Heart right ventricle (tissue), 16 donors: ENCODE measurements at regions not wholly inside any gene's neighbourhood (a gene's known extent, or its start where the extent isn't known, plus 50 kb on each side); places are given as distances from the start of the nearest gene placed in this dataset.
A peak's percentile ranks its signal among the peaks of the same experiment; 100 is the strongest.

Source experiments
- ATAC-seq, 8 donors: fragments of 200-7000 bp; cut with Tn5 transposase; one replicate each; pipeline ENCODE4 v1.9.1; 2020; ENCODE audit warnings: mild to moderate bottlenecking in 8 of 8, moderate library complexity in 8 of 8, moderate number of reproducible peaks in 1 of 8
- DNase-seq, 2 donors: peaks; one replicate each; pipeline ENCODE4 v3.0.0-alpha.2; 2020
- H3K27ac ChIP-seq, 10 donors: fragments of 200-600 bp; sonication (generic) in 2 of 10; one replicate each; pipeline versions ENCODE4 v1.5.0 to v1.8.0; 2020 to 2022; ENCODE audit warnings: mild to moderate bottlenecking in 3 of 10
- H3K27me3 ChIP-seq, 7 donors: fragments of 200-600 bp; one replicate each; pipeline ENCODE4 v1.8.0; 2021 to 2022; ENCODE audit warnings: mild to moderate bottlenecking in 2 of 7
- H3K36me3 ChIP-seq, 9 donors: fragments of 200-600 bp; sonication (generic) in 1 of 9; one replicate each; pipeline versions ENCODE4 v1.5.0 to v1.8.0; 2020 to 2022; ENCODE audit warnings: mild to moderate bottlenecking in 2 of 9
- H3K4me1 ChIP-seq, 9 donors: fragments of 200-600 bp; sonication (generic) in 1 of 9; one replicate each; pipeline versions ENCODE4 v1.5.0 to v1.8.0; 2020 to 2022; ENCODE audit warnings: mild to moderate bottlenecking in 4 of 9
- H3K4me3 ChIP-seq, 10 donors: fragments of 200-600 bp; sonication (generic) in 2 of 10; one replicate each; pipeline versions ENCODE4 v1.5.0 to v1.8.0; 2020 to 2022; ENCODE audit warnings: mild to moderate bottlenecking in 7 of 10, moderate library complexity in 2 of 10
- H3K9me3 ChIP-seq, 11 donors: fragments of 200-600 bp in 10 of 11; sonication (generic) in 2 of 11; one replicate each; pipeline versions ENCODE4 v1.5.0 to v1.8.0; 2013 to 2022; ENCODE audit warnings: mild to moderate bottlenecking in 2 of 11, control low read depth in 1 of 11, moderate library complexity in 1 of 11
- WGBS, 2 donors: extraction: QIAGEN DNeasy Blood & Tissue Kit; methylation state at CpG; one replicate each; pipeline ENCODE4 v1.1.7; 2013; ENCODE audit warnings: inconsistent platforms in 1 of 2; 5-methylcytosine and 5-hydroxymethylcytosine counted together
- intact Hi-C, 10 donors: fragments of 100-400 bp; cut with DNase I; formaldehyde crosslinking; loops; one replicate each; pipeline versions ENCODE4 v1.11.1 to v1.14.2; 2022
- TF ChIP-seq, protein P1 (sequence below), 9 donors: fragments of 200-600 bp; sonication (generic) in 2 of 9; IDR thresholded peaks; one replicate each; pipeline versions ENCODE4 v1.5.0 to v1.8.0; 2021 to 2022; ENCODE audit warnings: antibody characterized with exemption in 9 of 9, mild to moderate bottlenecking in 5 of 9, moderate library complexity in 1 of 9
- donor health status: Arrhythmogenic right ventricular cardiomyopathy.
- donor health status: ischemic (EF 13 %, LVEDD 7.1; RV severe dilation, severe dysfunction).
- donor health status: healthy with polysubstance abuse.
- donor health status: DM: no; HTN: yes; CAD: no.
- donor health status: DM: no; HTN: no; CAD: no.
- donor health status: ischemic (EF 25% LVEDD 6.9; RV normal size, moderate dysfunction).
- donor health status: ischemic (EF 25% LVEDD 5.7; RV mildly dilated, moderate dysfunction).
- donor health status: healthy.
- donor health status: DM: yes; HTN: yes; CAD: no.
- donor health status: Ischemic cardiomyopathy.
- donor health status: ischemic (EF 35%, LVEDD 5.7; RV mildly dilated, moderate dysfunction).
- donor health status: nonischemic (EF 11% LVEDD 7.7; RV severe dilation, severe dysfunction).
- donor health status: DM: yes; HTN: yes; CAD: no.
- donor health status: PGD.
- donor health status: ischemic (EF 29% LVEDD 5.4; RV normal size, mild dysfunction).
- donor health status: nonischemic (EF 23%, LVEDD 6.1; RV moderate dilation, normal function).

DNA sequence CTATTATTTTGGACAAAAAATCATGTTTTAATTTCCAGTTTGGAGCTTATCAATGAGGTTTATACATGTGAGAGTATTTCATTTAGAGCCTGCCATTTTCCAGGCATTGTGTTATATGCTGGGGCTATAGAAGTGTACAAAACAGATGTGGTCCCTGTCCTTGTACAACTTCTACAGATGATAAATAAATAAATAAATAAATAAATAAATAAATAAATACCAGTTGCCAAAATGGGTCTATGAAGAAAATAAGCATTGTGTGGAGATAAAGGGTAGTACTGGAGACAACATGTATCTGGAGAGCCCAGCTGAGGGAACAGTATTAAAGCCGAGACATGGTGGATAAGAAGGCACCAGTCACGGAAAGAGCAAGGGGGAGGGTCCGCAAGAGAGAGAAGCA lies 210.0 kb downstream of the SS18 start:
- DNase-seq (no peak), ATAC-seq (no peak)
- Histone ChIP-seq H3K27me3 (peaks cover 0 to 19% (median 5%) of the 10 kb centered on the region in 7 donors), H3K4me1 (peaks cover 0 to 9% (median 0%) of the 10 kb centered on the region in 9 donors), H3K9me3 (peaks cover 0 to 6% (median 0%) of the 10 kb centered on the region in 11 donors), H3K36me3 (no peaks in the 10 kb centered on the region), H3K27ac (no peak overlapping the region), H3K4me3 (no peak overlapping the region)
- 88 to 97% methylated on average over 3 of the region's 3 CpGs for WGBS, 2 donors
- TF ChIP-seq, protein P1, sequence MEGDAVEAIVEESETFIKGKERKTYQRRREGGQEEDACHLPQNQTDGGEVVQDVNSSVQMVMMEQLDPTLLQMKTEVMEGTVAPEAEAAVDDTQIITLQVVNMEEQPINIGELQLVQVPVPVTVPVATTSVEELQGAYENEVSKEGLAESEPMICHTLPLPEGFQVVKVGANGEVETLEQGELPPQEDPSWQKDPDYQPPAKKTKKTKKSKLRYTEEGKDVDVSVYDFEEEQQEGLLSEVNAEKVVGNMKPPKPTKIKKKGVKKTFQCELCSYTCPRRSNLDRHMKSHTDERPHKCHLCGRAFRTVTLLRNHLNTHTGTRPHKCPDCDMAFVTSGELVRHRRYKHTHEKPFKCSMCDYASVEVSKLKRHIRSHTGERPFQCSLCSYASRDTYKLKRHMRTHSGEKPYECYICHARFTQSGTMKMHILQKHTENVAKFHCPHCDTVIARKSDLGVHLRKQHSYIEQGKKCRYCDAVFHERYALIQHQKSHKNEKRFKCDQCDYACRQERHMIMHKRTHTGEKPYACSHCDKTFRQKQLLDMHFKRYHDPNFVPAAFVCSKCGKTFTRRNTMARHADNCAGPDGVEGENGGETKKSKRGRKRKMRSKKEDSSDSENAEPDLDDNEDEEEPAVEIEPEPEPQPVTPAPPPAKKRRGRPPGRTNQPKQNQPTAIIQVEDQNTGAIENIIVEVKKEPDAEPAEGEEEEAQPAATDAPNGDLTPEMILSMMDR (IDR thresholded peaks at IDR 0.05), result no peak
- intact Hi-C loops, result no loop called here

DNA sequence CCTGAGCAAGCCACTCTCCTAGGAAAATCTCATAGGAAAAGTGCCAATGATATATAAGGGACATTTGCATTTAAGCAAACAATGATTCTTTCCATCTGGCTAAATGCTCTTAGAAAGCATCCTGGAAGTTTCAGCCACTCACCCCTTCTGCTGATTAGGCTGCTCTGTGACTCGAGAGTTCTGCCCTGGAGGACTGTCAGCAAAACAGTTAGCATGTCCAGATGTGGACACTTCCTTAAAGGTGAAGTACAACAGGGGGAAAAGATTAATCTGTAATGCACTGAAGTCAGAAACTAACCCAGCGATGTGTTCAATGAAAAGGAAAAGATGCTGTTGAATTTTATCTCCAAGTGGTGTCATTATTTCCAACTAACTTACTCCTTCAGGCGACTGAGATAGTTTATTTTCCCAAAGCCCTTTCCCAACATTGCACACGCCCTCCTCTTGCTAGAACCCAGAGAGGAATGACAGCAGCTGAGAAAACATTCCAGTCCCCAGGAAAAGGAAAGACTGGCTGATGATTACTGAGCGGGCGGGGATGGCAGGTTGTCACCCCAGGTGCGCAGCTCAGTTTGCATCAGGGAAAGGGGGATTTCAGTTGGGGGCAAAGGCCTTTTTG lies 214.0 kb downstream of the SS18 start:
- H3K36me3 ChIP-seq, result no peaks in the 10 kb centered on the region
- peak in 4 of 8 donors; percentile 38 to 78 (median 54) for ATAC-seq

DNA sequence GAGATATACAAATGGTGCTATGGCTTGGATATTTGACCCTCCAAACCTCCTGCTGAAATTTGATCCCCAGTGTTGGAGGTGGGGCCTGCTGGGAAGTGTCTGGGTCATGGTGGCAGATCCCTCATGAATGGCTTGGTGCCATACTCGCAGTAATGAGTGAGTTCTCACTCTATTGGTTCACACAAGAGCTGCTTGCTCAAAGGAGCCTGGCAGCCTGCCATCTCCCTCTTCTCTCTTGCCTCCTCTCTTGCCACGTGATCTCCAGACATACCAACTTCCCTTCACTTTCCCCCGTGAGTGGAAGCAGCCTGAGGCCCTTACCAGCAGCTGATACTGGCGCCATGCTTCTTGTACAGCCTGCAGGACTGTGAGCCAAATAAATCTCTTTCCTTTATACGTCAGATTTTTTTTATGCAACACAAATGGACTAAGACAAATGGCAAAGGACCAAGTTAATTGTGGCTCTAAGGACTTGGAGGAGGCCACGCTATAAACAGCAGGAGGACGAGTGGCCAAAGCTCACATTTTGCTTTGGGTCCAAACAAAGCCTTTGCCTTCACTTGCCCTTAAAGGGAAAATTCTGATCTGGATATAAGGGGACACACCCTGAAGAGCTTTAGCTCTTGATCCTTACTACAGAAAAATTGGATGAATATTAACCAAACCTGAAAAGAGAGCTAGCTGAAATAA lies 214.7 kb downstream of the SS18 start:
- WGBS, 2 donors, result 32 to 38% methylated on average over 7 of the region's 7 CpGs
- no peak for DNase-seq
- no peak for ATAC-seq
- H3K36me3 ChIP-seq, result no peaks in the 10 kb centered on the region
- H3K27ac ChIP-seq, result peak overlapping the region in 1 of 10 donors; percentile 7
- TF ChIP-seq, protein P1 (IDR thresholded peaks at IDR 0.05), result no peak
- H3K4me1 ChIP-seq, result peaks cover 0 to 11% (median 0%) of the 10 kb centered on the region in 9 donors
- H3K9me3 ChIP-seq, result peaks cover 0 to 14% (median 0%) of the 10 kb centered on the region in 11 donors
- intact Hi-C loops, result no loop called here
- H3K27me3 ChIP-seq, result peaks cover 0 to 19% (median 5%) of the 10 kb centered on the region in 7 donors
- no peak overlapping the region for H3K4me3 ChIP-seq

More for the DNA sequence above, 214.0 kb downstream of the SS18 start:
- Histone ChIP-seq H3K4me3 (no peak overlapping the region), H3K9me3 (peaks cover 0 to 14% (median 0%) of the 10 kb centered on the region in 11 donors), H3K27ac (peak overlapping the region in 1 of 10 donors; percentile 7), H3K4me1 (peaks cover 0 to 11% (median 0%) of the 10 kb centered on the region in 9 donors), H3K27me3 (peaks cover 0 to 19% (median 5%) of the 10 kb centered on the region in 7 donors)
- TF ChIP-seq, protein P1 (IDR thresholded peaks at IDR 0.05), result no peak
- intact Hi-C loops, result no loop called here
- WGBS, 2 donors, result 27 to 28% methylated on average over 7 of the region's 7 CpGs
- no peak for DNase-seq

DNA sequence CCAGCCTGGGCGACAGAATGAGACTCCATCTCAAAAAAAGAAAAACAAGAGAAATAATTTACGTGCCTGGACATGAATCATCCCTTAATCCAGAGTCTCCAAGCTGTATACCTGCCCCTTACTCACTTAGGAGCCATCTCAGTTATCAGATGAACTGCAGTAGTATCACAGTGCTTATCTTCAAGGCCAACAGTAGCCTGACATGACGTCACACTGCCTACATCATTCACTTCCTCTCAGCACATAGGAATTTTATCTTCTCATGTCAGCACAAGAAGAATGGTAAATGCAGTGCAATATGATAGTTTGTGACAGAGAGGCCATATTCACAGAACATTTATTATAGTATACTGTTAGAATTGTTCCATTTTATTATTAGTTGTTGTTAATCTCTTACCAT lies 216.6 kb downstream of the SS18 start:
- Histone ChIP-seq H3K27ac (no peak overlapping the region), H3K27me3 (peaks cover 0 to 16% (median 5%) of the 10 kb centered on the region in 7 donors), H3K4me3 (no peak overlapping the region), H3K4me1 (peaks cover 0 to 11% (median 0%) of the 10 kb centered on the region in 9 donors), H3K9me3 (peaks cover 0 to 14% (median 0%) of the 10 kb centered on the region in 11 donors), H3K36me3 (no peaks in the 10 kb centered on the region)
- TF ChIP-seq, protein P1 (IDR thresholded peaks at IDR 0.05), result no peak
- DNase-seq (no peak), ATAC-seq (no peak)
- intact Hi-C loops, result no loop called here
- WGBS, 2 donors, result 63% methylated on average over 3 of the region's 3 CpGs
